H9 (cell line): ENCODE measurements at regions not wholly inside any gene's neighbourhood (a gene's known extent, or its start where the extent isn't known, plus 50 kb on each side); places are given as distances from the start of the nearest gene placed in this dataset.
A peak's percentile ranks its signal among the peaks of the same experiment; 100 is the strongest.
"Not testable (repeated sequence)": the region's sequence is repeated elsewhere in the genome, so short reads cannot be mapped to it uniquely, and the experiment has no call there.

Experiments used
- DNase-seq: peaks from one replicate; pipeline ENCODE4 v3.0.0-alpha.2; 2017
- H2AFZ ChIP-seq: one replicate; pipeline ENCODE4 v1.6.1; 2013; ENCODE audit warnings: mild to moderate bottlenecking, low read length, control low read depth, moderate library complexity
- H2AK5ac ChIP-seq: 2 replicates; pipeline ENCODE4 v1.6.1; 2013; ENCODE audit warnings: low read length, control low read depth, mixed read lengths; ENCODE audit not compliant: insufficient read length
- H2BK120ac ChIP-seq: one replicate; pipeline ENCODE4 v1.6.1; 2013; ENCODE audit warnings: low read depth, mild to moderate bottlenecking, low read length, control low read depth, inconsistent platforms; ENCODE audit not compliant: poor library complexity, severe bottlenecking
- H2BK12ac ChIP-seq: 2 replicates; pipeline ENCODE4 v1.6.1; 2013; ENCODE audit warnings: low read length, control low read depth, mixed read lengths, low read depth; ENCODE audit not compliant: insufficient read length
- H2BK15ac ChIP-seq: 2 replicates; pipeline ENCODE4 v1.6.1; 2013; ENCODE audit warnings: low read depth, low read length, control low read depth
- H2BK20ac ChIP-seq: one replicate; pipeline ENCODE4 v1.6.1; 2013; ENCODE audit warnings: low read depth, mild to moderate bottlenecking, low read length, control low read depth, inconsistent platforms; ENCODE audit not compliant: poor library complexity, severe bottlenecking
- H2BK5ac ChIP-seq: 2 replicates; pipeline ENCODE4 v1.6.1; 2013; ENCODE audit warnings: low read length, control low read depth, mixed read lengths; ENCODE audit not compliant: insufficient read length
- H3K14ac ChIP-seq: 2 replicates; pipeline ENCODE4 v1.6.1; 2013; ENCODE audit warnings: low read length, control low read depth; ENCODE audit not compliant: insufficient read depth
- H3K18ac ChIP-seq: 2 replicates; pipeline ENCODE4 v1.6.1; 2013; ENCODE audit warnings: low read depth, mild to moderate bottlenecking, mixed read lengths, low read length, control low read depth; ENCODE audit not compliant: insufficient read length
- H3K23ac ChIP-seq: 2 replicates; pipeline ENCODE4 v1.6.1; 2013; ENCODE audit warnings: low read length, control low read depth, mixed read lengths, low read depth; ENCODE audit not compliant: insufficient read length
- H3K23me2 ChIP-seq: 2 replicates; pipeline ENCODE4 v1.6.1; 2013; ENCODE audit warnings: low read depth, mild to moderate bottlenecking, mixed read lengths, low read length, control low read depth; ENCODE audit not compliant: insufficient read length, poor library complexity, severe bottlenecking
- H3K27ac ChIP-seq: 2 replicates; pipeline ENCODE4 v1.5.1; 2013; ENCODE audit warnings: low read length, control low read depth, mixed read lengths, low read depth; ENCODE audit not compliant: insufficient read length
- H3K27me3 ChIP-seq: 2 replicates; pipeline ENCODE4 v1.6.1; 2013; ENCODE audit warnings: low read length, control low read depth, inconsistent platforms; ENCODE audit not compliant: insufficient read depth
- H3K4ac ChIP-seq: 2 replicates; pipeline ENCODE4 v1.6.1; 2013; ENCODE audit warnings: low read depth, mild to moderate bottlenecking, control low read depth, inconsistent platforms, low read length, moderate library complexity
- H3K4me1 ChIP-seq: 2 replicates; pipeline ENCODE4 v1.6.1; 2013; ENCODE audit warnings: low read length, control low read depth, inconsistent platforms; ENCODE audit not compliant: insufficient read depth
- H3K4me2 ChIP-seq: 2 replicates; pipeline ENCODE4 v1.6.1; 2013; ENCODE audit warnings: low read length, control low read depth, mixed read lengths; ENCODE audit not compliant: insufficient read length, insufficient read depth
- H3K56ac ChIP-seq: 2 replicates; pipeline ENCODE4 v1.6.1; 2013; ENCODE audit warnings: low read depth, mild to moderate bottlenecking, mixed read lengths, low read length, control low read depth; ENCODE audit not compliant: insufficient read length
- H3K79me1 ChIP-seq: 2 replicates; pipeline ENCODE4 v1.6.1; 2013; ENCODE audit warnings: low read depth, mild to moderate bottlenecking, moderate library complexity, low read length, control low read depth, inconsistent platforms; ENCODE audit not compliant: insufficient read depth, poor library complexity, severe bottlenecking
- H3K79me2 ChIP-seq: 2 replicates; pipeline ENCODE4 v1.6.1; 2013; ENCODE audit warnings: low read length, control low read depth, inconsistent platforms; ENCODE audit not compliant: insufficient read depth
- H3K9ac ChIP-seq: 2 replicates; pipeline ENCODE4 v1.6.1; 2013; ENCODE audit warnings: low read length, control low read depth, mixed read lengths; ENCODE audit not compliant: insufficient read length; ENCODE audit errors: extremely low read depth
- H3K9me3 ChIP-seq: one replicate; pipeline ENCODE4 v1.6.1; 2013; ENCODE audit warnings: low read depth, low read length, inconsistent platforms; ENCODE audit not compliant: control insufficient read depth
- H3T11ph ChIP-seq: one replicate; pipeline ENCODE4 v1.6.1; 2013; ENCODE audit warnings: mild to moderate bottlenecking, low read length, control low read depth, inconsistent platforms
- H4K20me1 ChIP-seq: one replicate; pipeline ENCODE4 v1.6.1; 2013; ENCODE audit not compliant: control insufficient read depth, insufficient read length, insufficient read depth
- H4K5ac ChIP-seq: 2 replicates; pipeline ENCODE4 v1.6.1; 2013; ENCODE audit warnings: low read depth, mild to moderate bottlenecking, mixed read lengths, low read length, control low read depth; ENCODE audit not compliant: insufficient read length
- H4K8ac ChIP-seq: replicated peaks from 2 replicates; pipeline ENCODE4 v1.6.1; 2013; ENCODE audit warnings: low read length, control low read depth, mixed read lengths, low read depth; ENCODE audit not compliant: insufficient read length
- H4K91ac ChIP-seq: 2 replicates; pipeline ENCODE4 v1.6.1; 2013; ENCODE audit warnings: low read depth, mild to moderate bottlenecking, moderate library complexity, mixed read lengths, low read length, control low read depth; ENCODE audit not compliant: insufficient read length
- H3K27ac Mint-ChIP-seq, 3 experiments: 2 replicates in 2 of 3; 3 replicates in 1 of 3; pipeline ENCODE4 v1.8.0; 2020 to 2021; ENCODE audit warnings: mixed read lengths in 3 of 3, mild to moderate bottlenecking in 1 of 3, moderate library complexity in 1 of 3
- H3K27me3 Mint-ChIP-seq: 2 replicates; pipeline ENCODE4 v1.8.0; 2021; ENCODE audit warnings: low read depth, mild to moderate bottlenecking, moderate library complexity, mixed read lengths
- H3K36me3 Mint-ChIP-seq, 3 experiments: 2 replicates in 2 of 3; 3 replicates in 1 of 3; pipeline ENCODE4 v1.8.0; 2020 to 2021; ENCODE audit warnings: low read depth in 3 of 3, mixed read lengths in 3 of 3; ENCODE audit not compliant: insufficient read depth in 1 of 3
- H3K4me1 Mint-ChIP-seq, 2 experiments: 2 replicates each; pipeline ENCODE4 v1.8.0; 2020; ENCODE audit warnings: mixed read lengths in 2 of 2
- H3K4me3 Mint-ChIP-seq, 2 experiments: 2 replicates in 1 of 2; 3 replicates in 1 of 2; pipeline ENCODE4 v1.8.0; 2020 to 2021; ENCODE audit warnings: mild to moderate bottlenecking in 2 of 2, mixed read lengths in 2 of 2, moderate library complexity in 1 of 2
- H3K9me3 Mint-ChIP-seq, 2 experiments: 2 replicates in 1 of 2; 3 replicates in 1 of 2; pipeline ENCODE4 v1.8.0; 2020; ENCODE audit warnings: mild to moderate bottlenecking in 2 of 2, mixed read lengths in 2 of 2, moderate library complexity in 1 of 2
- CTCF ChIP-seq: fragments of 200-600 bp; sonication (generic); conservative IDR thresholded peaks from 3 replicates; pipeline ENCODE4 v1.8.0; 2021; ENCODE audit warnings: antibody characterized with exemption, mild to moderate bottlenecking
- WGBS: extraction: QIAGEN DNeasy Blood & Tissue Kit; methylation state at CpG from one replicate; pipeline ENCODE4 v1.1.7; 2013; ENCODE audit warnings: missing lambda C conversion rate, low lambda C conversion rate, mixed read lengths; ENCODE audit not compliant: insufficient read length; ENCODE audit errors: extremely low coverage; 5-methylcytosine and 5-hydroxymethylcytosine counted together

- H3K27me3 ChIP-seq: no peaks in the 10 kb centered on the region
- no peak overlapping the region for H3K9ac ChIP-seq
- H3K9me3 Mint-ChIP-seq: no peaks in the 10 kb centered on the region; a peak in 1 of 5 replicates
- WGBS: no CpG with 5 or more reads among the region's 2 CpGs
- DNase-seq: no peak
- no peak for TF ChIP-seq CTCF
- no peak overlapping the region for H3K4me3 Mint-ChIP-seq
- no peak overlapping the region for H3K4ac ChIP-seq
- no peaks in the 10 kb centered on the region; a peak in 2 of 7 replicates for H3K36me3 Mint-ChIP-seq
- no peak overlapping the region for H2AFZ ChIP-seq
- H3K27ac Mint-ChIP-seq: no peak overlapping the region
- no peak overlapping the region for H3K27ac ChIP-seq
- peaks cover 4% of the 10 kb centered on the region; the same call in 1 of the 2 replicates for H3K4me1 ChIP-seq
- no peak overlapping the region for H2AK5ac ChIP-seq
- H2BK15ac ChIP-seq: no peak overlapping the region
- no peak overlapping the region for H4K91ac ChIP-seq
- no peak overlapping the region for H2BK20ac ChIP-seq
- no peak overlapping the region for H2BK120ac ChIP-seq
- H3K14ac ChIP-seq: no peak overlapping the region
- H4K5ac ChIP-seq: no peak overlapping the region
- H3K4me2 ChIP-seq: no peak overlapping the region
- no peaks in the 10 kb centered on the region for H3K27me3 Mint-ChIP-seq
- H3K4me1 Mint-ChIP-seq: peaks cover 35 to 42% of the 10 kb centered on the region in 2 experiments
- H3K79me1 ChIP-seq: no peaks in the 10 kb centered on the region
- H3K23me2 ChIP-seq: no peaks in the 10 kb centered on the region
- no peak overlapping the region for H4K8ac ChIP-seq
- H4K20me1 ChIP-seq: no peaks in the 10 kb centered on the region
- H3T11ph ChIP-seq: no peak overlapping the region
- H3K56ac ChIP-seq: no peak overlapping the region
- H3K18ac ChIP-seq: no peak overlapping the region
- no peaks in the 10 kb centered on the region for H3K79me2 ChIP-seq
- H2BK5ac ChIP-seq: no peak overlapping the region
- H3K9me3 ChIP-seq: no peaks in the 10 kb centered on the region
- H3K23ac ChIP-seq: no peak overlapping the region
- H2BK12ac ChIP-seq: no peak overlapping the region
Observed at GRCh38 chr5:157963244-157963643, 104.3 kb upstream of the CLINT1 start.

- not testable (repeated sequence) for H3K27ac ChIP-seq, H3K27me3 Mint-ChIP-seq, H3K4ac ChIP-seq, H3K56ac ChIP-seq, H2BK12ac ChIP-seq, H2BK15ac ChIP-seq, H2BK20ac ChIP-seq, H3K79me2 ChIP-seq, DNase-seq, H2AK5ac ChIP-seq, H3K23me2 ChIP-seq, H3T11ph ChIP-seq, H4K20me1 ChIP-seq, H3K14ac ChIP-seq, H3K9me3 ChIP-seq, H3K4me1 ChIP-seq, H2BK120ac ChIP-seq, H3K23ac ChIP-seq, H3K9me3 Mint-ChIP-seq, H4K91ac ChIP-seq, H3K9ac ChIP-seq, H3K4me3 Mint-ChIP-seq, H3K4me2 ChIP-seq, H3K79me1 ChIP-seq, H3K36me3 Mint-ChIP-seq, H4K8ac ChIP-seq, H3K18ac ChIP-seq, H2AFZ ChIP-seq, H3K27me3 ChIP-seq, H4K5ac ChIP-seq, H2BK5ac ChIP-seq
- no CpG with 5 or more reads among the region's 8 CpGs for WGBS
- Mint-ChIP-seq H3K27ac (peak overlapping the region in 1 of 3 experiments; percentile 9; a peak in 1 of 7 replicates), H3K4me1 (peaks cover 34 to 40% of the 10 kb centered on the region in 2 experiments)
Observed at GRCh38 chr5:157962686-157963085, 103.7 kb upstream of the CLINT1 start.
